K562 (cell line): ENCODE measurements at regions not wholly inside any gene's neighbourhood (a gene's known extent, or its start where the extent isn't known, plus 50 kb on each side); places are given as distances from the start of the nearest gene placed in this dataset.

Experiments
- ATAC-seq: fragments of 200-7000 bp; cut with Tn5 transposase; 3 replicates; pipeline ENCODE4 v1.9.1; 2020; ENCODE audit warnings: moderate library complexity
- BruUV-seq: library from RNA; stranded (reverse); fragments of 400-500 nt; replicated peaks from 2 replicates; lab custom pipeline; 2021; lab: Mats Ljungman, UMichigan
- CTCF ChIA-PET: fragments of 300-600 bp; formaldehyde crosslinking; extraction: SDS; loops from one replicate; lab custom pipeline; 2021; ENCODE audit warnings: low intra/inter-chr PET ratio; lab: Yijun Ruan, JAX
- POLR2A ChIA-PET: fragments of 300-600, 350-650 bp; sonication (Branson Sonifier 250); formaldehyde crosslinking; extraction: SDS; loops from one replicate; lab custom pipeline; 2021; ENCODE audit warnings: antibody characterized with exemption, inconsistent platforms; lab: Yijun Ruan, JAX
- DNase-seq, 4 experiments: peaks; one replicate each; pipeline versions ENCODE4 v3.0.0 to v3.0.0-alpha.2; 2011 to 2018; ENCODE audit warnings: low spot score in 3 of 4, mixed read lengths in 3 of 4; ENCODE audit errors: extremely low read depth in 1 of 4
- FAIRE-seq: peaks from 2 replicates; lab custom pipeline; 2011; peaks lifted over from hg19 to GRCh38; lab: Jason Lieb, UNC
- H2AFZ ChIP-seq: 2 replicates; pipeline ENCODE4 v1.6.0; 2011; ENCODE audit warnings: low read depth, low read length, control low read depth, inconsistent platforms
- H3K27ac ChIP-seq: fragments of 200-600 bp; 3 replicates; pipeline ENCODE4 v1.8.0; 2011; ENCODE audit warnings: low read depth, mild to moderate bottlenecking, control low read depth, inconsistent platforms, low read length, moderate library complexity, mixed read lengths; ENCODE audit errors: extremely low read depth
- H3K27me3 ChIP-seq, 2 experiments: fragments of 300-600 bp in 1 of 2; 2 replicates in 1 of 2; 3 replicates in 1 of 2; pipeline versions ENCODE4 v1.6.0 to v1.8.0; 2011; ENCODE audit warnings: inconsistent platforms in 2 of 2, low read length in 2 of 2, mild to moderate bottlenecking in 1 of 2, mixed read lengths in 1 of 2, moderate library complexity in 1 of 2; ENCODE audit not compliant: control insufficient read depth in 2 of 2, insufficient read depth in 2 of 2
- H3K36me3 ChIP-seq: fragments of 300-600 bp; 3 replicates; pipeline ENCODE4 v1.8.0; 2011; ENCODE audit warnings: mild to moderate bottlenecking, low read length, inconsistent platforms; ENCODE audit not compliant: control insufficient read depth, insufficient read depth
- H3K4me1 ChIP-seq, 2 experiments: fragments of 200-600 bp in 1 of 2; replicated peaks in 1 of 2; 2 replicates in 1 of 2; 3 replicates in 1 of 2; pipeline versions ENCODE4 v1.5.1 to v1.8.0; 2011; ENCODE audit warnings: inconsistent platforms in 2 of 2, low read length in 2 of 2, mild to moderate bottlenecking in 1 of 2, mixed read lengths in 1 of 2, moderate library complexity in 1 of 2; ENCODE audit not compliant: control insufficient read depth in 2 of 2, insufficient read depth in 2 of 2
- H3K4me2 ChIP-seq: 2 replicates; pipeline ENCODE4 v1.6.1; 2011; ENCODE audit warnings: low read length, control low read depth, inconsistent platforms, mixed read lengths; ENCODE audit not compliant: insufficient read depth
- H3K4me3 ChIP-seq: fragments of 200-600 bp; sonication (generic), shearing (Covaris generic); 2 replicates; pipeline ENCODE4 v1.5.1; 2016; ENCODE audit warnings: control low read depth, inconsistent platforms
- H3K79me2 ChIP-seq: fragments of 200-600 bp; 3 replicates; pipeline ENCODE4 v1.8.0; 2011; ENCODE audit warnings: low read length, inconsistent platforms; ENCODE audit not compliant: control insufficient read depth, insufficient read depth
- H3K9ac ChIP-seq, 2 experiments: 2 replicates each; pipeline versions ENCODE4 v1.6.0 to v1.6.1; 2011; ENCODE audit warnings: low read depth in 2 of 2, low read length in 2 of 2, control low read depth in 1 of 2, inconsistent platforms in 1 of 2, mild to moderate bottlenecking in 1 of 2, mixed read lengths in 1 of 2; ENCODE audit not compliant: insufficient read depth in 1 of 2
- H3K9me1 ChIP-seq: one replicate; pipeline ENCODE4 v1.6.0; 2011; ENCODE audit warnings: inconsistent platforms, mild to moderate bottlenecking, low read length, moderate library complexity; ENCODE audit not compliant: control insufficient read depth, insufficient read depth
- H3K9me3 ChIP-seq: replicated peaks from 2 replicates; pipeline ENCODE4 v1.5.1; 2011; ENCODE audit warnings: low read depth, low read length, inconsistent platforms; ENCODE audit not compliant: control insufficient read depth, insufficient read depth
- H4K20me1 ChIP-seq: replicated peaks from 2 replicates; pipeline ENCODE4 v1.6.1; 2011; ENCODE audit warnings: low read length, inconsistent platforms, mixed read lengths; ENCODE audit not compliant: control insufficient read depth, insufficient read depth
- DEAF1 ChIP-seq: fragments of 450-650 bp; formaldehyde crosslinking; IDR thresholded peaks from 2 replicates; pipeline ENCODE4 v1.4.0; 2020; ENCODE audit warnings: mild to moderate bottlenecking, moderate library complexity
- MYBL2 ChIP-seq, 2 experiments: fragments of 450-650 bp in 1 of 2; sonication (generic) in 1 of 2; formaldehyde crosslinking in 1 of 2; IDR thresholded peaks; 2 replicates each; pipeline versions ENCODE4 v1.6.1 to v1.8.1; 2017 to 2022; ENCODE audit warnings: borderline replicate concordance in 1 of 2, inconsistent platforms in 1 of 2, low read depth in 1 of 2, mild to moderate bottlenecking in 1 of 2, missing genetic modification reagents in 1 of 2, moderate library complexity in 1 of 2
- NFRKB ChIP-seq: fragments of 450-650 bp; IDR thresholded peaks from 2 replicates; pipeline ENCODE4 v1.6.1; 2016; ENCODE audit warnings: low read depth
- SP1 ChIP-seq: sonication (generic); formaldehyde crosslinking; IDR thresholded peaks from 2 replicates; pipeline ENCODE4 v1.8.1; 2022; ENCODE audit warnings: mild to moderate bottlenecking, missing genetic modification reagents
- USF2 ChIP-seq: sonication (generic); formaldehyde crosslinking; IDR thresholded peaks from 2 replicates; pipeline ENCODE4 v1.5.0; 2020; ENCODE audit warnings: missing genetic modification reagents
- ZBTB43 ChIP-seq: sonication (generic); formaldehyde crosslinking; IDR thresholded peaks from 2 replicates; pipeline ENCODE4 v1.8.0; 2023; ENCODE audit warnings: mild to moderate bottlenecking, missing genetic modification reagents
- WGBS: fragments of 100-300 bp; shearing (Covaris generic); methylation state at CpG from one replicate; pipeline ENCODE4 v1.1.6; 2016; ENCODE audit warnings: low coverage, mixed read lengths; ENCODE audit not compliant: insufficient coverage; ENCODE audit errors: missing lambda C conversion rate; 5-methylcytosine and 5-hydroxymethylcytosine counted together
- in situ Hi-C: fragments of 300-500 bp; cut with MboI; formaldehyde crosslinking; loops from 4 replicates; pipeline ENCODE4 v1.15.0; 2018; ENCODE audit warnings: inconsistent platforms, mixed read lengths
- intact Hi-C: fragments of 100-400 bp; cut with micrococcal nuclease; formaldehyde crosslinking; loops from 2 replicates; pipeline ENCODE4 v1.14.2; 2022
- TF ChIP-seq, protein P1 (sequence below): sonication (generic); formaldehyde crosslinking; IDR thresholded peaks from 2 replicates; pipeline ENCODE4 v1.8.1; 2023; ENCODE audit warnings: mild to moderate bottlenecking, missing genetic modification reagents
- TF ChIP-seq, protein P2 (sequence below), 2 experiments: fragments of 450-650 bp; formaldehyde crosslinking in 1 of 2; IDR thresholded peaks; 2 replicates each; pipeline versions ENCODE4 v1.4.0 to v1.6.1; 2014 to 2020; ENCODE audit warnings: mild to moderate bottlenecking in 2 of 2, borderline replicate concordance in 1 of 2, low read depth in 1 of 2

DNA sequence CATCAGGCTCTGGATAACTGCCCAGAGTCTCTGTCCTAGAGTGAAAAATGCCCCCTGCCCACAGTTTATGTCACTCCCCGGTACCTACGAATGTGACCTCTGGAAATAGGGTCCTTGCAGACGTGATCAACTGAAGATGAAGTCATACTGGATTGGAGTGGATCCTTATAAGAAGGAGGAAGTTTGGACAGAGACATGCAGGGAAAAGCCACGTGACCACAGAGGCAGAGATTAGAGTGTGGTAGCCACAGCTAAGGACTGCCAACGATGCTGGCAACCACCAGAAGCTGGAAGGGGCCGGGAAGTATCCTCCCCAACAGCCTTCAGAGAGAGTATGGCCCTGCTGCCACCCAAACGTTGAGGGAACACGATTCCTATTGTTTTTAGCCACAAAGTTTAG lies 101.2 kb upstream of the NCOR2 start:
- H3K4me1 ChIP-seq = peaks cover 2 to 3% of the 10 kb centered on the region in 2 experiments; a peak in 1 of 5 replicates
- CTCF ChIA-PET = no interaction called here
- no peak overlapping the region for H3K27ac ChIP-seq
- H3K9ac ChIP-seq = no peak overlapping the region
- peak overlapping the region; percentile 70 for H2AFZ ChIP-seq
- H3K79me2 ChIP-seq = no peaks in the 10 kb centered on the region
- no peaks in the 10 kb centered on the region for H4K20me1 ChIP-seq
- no peak for ATAC-seq
- intact Hi-C loops (no loop called here), in situ Hi-C loops (no loop called here)
- no peak overlapping the region for H3K4me2 ChIP-seq
- no peak overlapping the region for H3K4me3 ChIP-seq
- FAIRE-seq = no peak
- peaks cover 0 to 21% of the 10 kb centered on the region in 2 experiments; a peak in 3 of 5 replicates for H3K27me3 ChIP-seq
- POLR2A ChIA-PET = interaction anchor here (1.0 kb wide), 1 partner anchor 33 kb away, joined by 3 read pairs; no protein-coding TSS in a partner anchor
- DNase-seq = no peak
- no peaks in the 10 kb centered on the region for H3K36me3 ChIP-seq
- no TSS peak for BruUV-seq
- H3K9me3 ChIP-seq = peaks cover 3% of the 10 kb centered on the region
- H3K9me1 ChIP-seq = no peaks in the 10 kb centered on the region
- 6% methylated on average over 8 of the region's 8 CpGs for whole genome bisulfite sequencing
- TF ChIP-seq USF2 (peak; percentile 55), SP1 (no peak), DEAF1 (no peak), ZBTB43 (CRISPR knock-in tag) (no peak), NFRKB (no peak), MYBL2 (IDR thresholded peaks at IDR 0.05; ENCODE audit: low read depth) (no peak), MYBL2 (CRISPR knock-in tag; IDR thresholded peaks at IDR 0.05; ENCODE audit: borderline replicate concordance) (no peak)
- TF ChIP-seq, protein P1, sequence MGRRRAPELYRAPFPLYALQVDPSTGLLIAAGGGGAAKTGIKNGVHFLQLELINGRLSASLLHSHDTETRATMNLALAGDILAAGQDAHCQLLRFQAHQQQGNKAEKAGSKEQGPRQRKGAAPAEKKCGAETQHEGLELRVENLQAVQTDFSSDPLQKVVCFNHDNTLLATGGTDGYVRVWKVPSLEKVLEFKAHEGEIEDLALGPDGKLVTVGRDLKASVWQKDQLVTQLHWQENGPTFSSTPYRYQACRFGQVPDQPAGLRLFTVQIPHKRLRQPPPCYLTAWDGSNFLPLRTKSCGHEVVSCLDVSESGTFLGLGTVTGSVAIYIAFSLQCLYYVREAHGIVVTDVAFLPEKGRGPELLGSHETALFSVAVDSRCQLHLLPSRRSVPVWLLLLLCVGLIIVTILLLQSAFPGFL = no peak
- TF ChIP-seq, protein P2, sequence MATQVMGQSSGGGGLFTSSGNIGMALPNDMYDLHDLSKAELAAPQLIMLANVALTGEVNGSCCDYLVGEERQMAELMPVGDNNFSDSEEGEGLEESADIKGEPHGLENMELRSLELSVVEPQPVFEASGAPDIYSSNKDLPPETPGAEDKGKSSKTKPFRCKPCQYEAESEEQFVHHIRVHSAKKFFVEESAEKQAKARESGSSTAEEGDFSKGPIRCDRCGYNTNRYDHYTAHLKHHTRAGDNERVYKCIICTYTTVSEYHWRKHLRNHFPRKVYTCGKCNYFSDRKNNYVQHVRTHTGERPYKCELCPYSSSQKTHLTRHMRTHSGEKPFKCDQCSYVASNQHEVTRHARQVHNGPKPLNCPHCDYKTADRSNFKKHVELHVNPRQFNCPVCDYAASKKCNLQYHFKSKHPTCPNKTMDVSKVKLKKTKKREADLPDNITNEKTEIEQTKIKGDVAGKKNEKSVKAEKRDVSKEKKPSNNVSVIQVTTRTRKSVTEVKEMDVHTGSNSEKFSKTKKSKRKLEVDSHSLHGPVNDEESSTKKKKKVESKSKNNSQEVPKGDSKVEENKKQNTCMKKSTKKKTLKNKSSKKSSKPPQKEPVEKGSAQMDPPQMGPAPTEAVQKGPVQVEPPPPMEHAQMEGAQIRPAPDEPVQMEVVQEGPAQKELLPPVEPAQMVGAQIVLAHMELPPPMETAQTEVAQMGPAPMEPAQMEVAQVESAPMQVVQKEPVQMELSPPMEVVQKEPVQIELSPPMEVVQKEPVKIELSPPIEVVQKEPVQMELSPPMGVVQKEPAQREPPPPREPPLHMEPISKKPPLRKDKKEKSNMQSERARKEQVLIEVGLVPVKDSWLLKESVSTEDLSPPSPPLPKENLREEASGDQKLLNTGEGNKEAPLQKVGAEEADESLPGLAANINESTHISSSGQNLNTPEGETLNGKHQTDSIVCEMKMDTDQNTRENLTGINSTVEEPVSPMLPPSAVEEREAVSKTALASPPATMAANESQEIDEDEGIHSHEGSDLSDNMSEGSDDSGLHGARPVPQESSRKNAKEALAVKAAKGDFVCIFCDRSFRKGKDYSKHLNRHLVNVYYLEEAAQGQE (IDR thresholded peaks at IDR 0.05; ENCODE audit: borderline replicate concordance) = peak; percentile 48; the same call in 1 of the 2 replicates
- TF ChIP-seq, protein P2 (CRISPR knock-in tag; IDR thresholded peaks at IDR 0.05; ENCODE audit: low read depth) = no peak
